ENCODE measurements at regions not wholly inside any gene's neighbourhood (a gene's known extent, or its start where the extent isn't known, plus 50 kb on each side); places are given as distances from the start of the nearest gene placed in this dataset.

- Histone ChIP-seq H3K4me3 (no peak overlapping the region), H2AFZ (ENCODE audit: low read depth, low read length) (no peak overlapping the region), H3K4me1 (replicated peaks in 1 of 2; ENCODE audit: control insufficient read depth in 2 of 2, insufficient read depth in 2 of 2, low read length in 2 of 2) (no peaks in the 10 kb centered on the region), H3K9ac (ENCODE audit: insufficient read depth in 1 of 2, low read depth in 2 of 2, low read length in 2 of 2) (no peak overlapping the region), H3K27me3 (ENCODE audit: control insufficient read depth in 2 of 2, insufficient read depth in 2 of 2, low read length in 2 of 2) (no peaks in the 10 kb centered on the region), H3K36me3 (ENCODE audit: control insufficient read depth, insufficient read depth, low read length) (no peaks in the 10 kb centered on the region), H3K9me3 (replicated peaks; ENCODE audit: control insufficient read depth, insufficient read depth, low read depth, low read length) (no peaks in the 10 kb centered on the region), H3K79me2 (ENCODE audit: control insufficient read depth, insufficient read depth, low read length) (no peaks in the 10 kb centered on the region), H3K9me1 (ENCODE audit: control insufficient read depth, insufficient read depth, low read length) (no peaks in the 10 kb centered on the region), H3K27ac (ENCODE audit: extremely low read depth, low read depth, low read length) (no peak overlapping the region), H4K20me1 (replicated peaks; ENCODE audit: control insufficient read depth, insufficient read depth, low read length) (no peaks in the 10 kb centered on the region), H3K4me2 (ENCODE audit: insufficient read depth, low read length) (no peak overlapping the region)
- WGBS (ENCODE audit: insufficient coverage, low coverage, missing lambda C conversion rate): 2% methylated on average over 5 of the region's 5 CpGs
- in situ Hi-C loops (cut with MboI) (no loop called here), intact Hi-C loops (cut with micrococcal nuclease) (no loop called here)
- ATAC-seq: no peak
- FAIRE-seq: no peak
- BruUV-seq (replicated peaks): no TSS peak
- ChIA-PET CTCF (ENCODE audit: low intra/inter-chr PET ratio) (no interaction called here), POLR2A (no interaction called here)
- no peak for TF ChIP-seq THRA (IDR thresholded peaks at IDR 0.05)
- TF ChIP-seq ARHGAP35 (IDR thresholded peaks at IDR 0.05; ENCODE audit: partially characterized antibody): no peak
- no peak for TF ChIP-seq ZSCAN32 (CRISPR knock-in tag; IDR thresholded peaks at IDR 0.05)
- TF ChIP-seq RCOR1 (IDR thresholded peaks at IDR 0.05; ENCODE audit: borderline replicate concordance in 1 of 2, low read depth in 2 of 2, low read length in 2 of 2): no peak
- TF ChIP-seq XRCC5 (IDR thresholded peaks at IDR 0.05; ENCODE audit: low read depth, low read length): no peak
- no peak for TF ChIP-seq ZNF655 (CRISPR knock-in tag; IDR thresholded peaks at IDR 0.05)
- TF ChIP-seq BACH1 (tag; IDR thresholded peaks at IDR 0.05): no peak
- TF ChIP-seq E4F1 (CRISPR knock-in tag; IDR thresholded peaks at IDR 0.05; ENCODE audit: borderline replicate concordance): no peak
- TF ChIP-seq ZC3H8 (IDR thresholded peaks at IDR 0.05): no peak
- no peak for TF ChIP-seq ZNF143 (CRISPR knock-in tag; IDR thresholded peaks at IDR 0.05)
- no peak for TF ChIP-seq ELF2 (CRISPR knock-in tag; IDR thresholded peaks at IDR 0.05)
- no peak for TF ChIP-seq BHLHE40 (IDR thresholded peaks at IDR 0.05; ENCODE audit: low read length)
- no peak for DNase-seq (ENCODE audit: extremely low read depth in 1 of 4, low spot score in 3 of 4)
Measured at GRCh38 chr1:96080925-96081324, 640.7 kb upstream of the PTBP2 start.
